ENCODE measurements at regions not wholly inside any gene's neighbourhood (a gene's known extent, or its start where the extent isn't known, plus 50 kb on each side); places are given as distances from the start of the nearest gene placed in this dataset.

DNA sequence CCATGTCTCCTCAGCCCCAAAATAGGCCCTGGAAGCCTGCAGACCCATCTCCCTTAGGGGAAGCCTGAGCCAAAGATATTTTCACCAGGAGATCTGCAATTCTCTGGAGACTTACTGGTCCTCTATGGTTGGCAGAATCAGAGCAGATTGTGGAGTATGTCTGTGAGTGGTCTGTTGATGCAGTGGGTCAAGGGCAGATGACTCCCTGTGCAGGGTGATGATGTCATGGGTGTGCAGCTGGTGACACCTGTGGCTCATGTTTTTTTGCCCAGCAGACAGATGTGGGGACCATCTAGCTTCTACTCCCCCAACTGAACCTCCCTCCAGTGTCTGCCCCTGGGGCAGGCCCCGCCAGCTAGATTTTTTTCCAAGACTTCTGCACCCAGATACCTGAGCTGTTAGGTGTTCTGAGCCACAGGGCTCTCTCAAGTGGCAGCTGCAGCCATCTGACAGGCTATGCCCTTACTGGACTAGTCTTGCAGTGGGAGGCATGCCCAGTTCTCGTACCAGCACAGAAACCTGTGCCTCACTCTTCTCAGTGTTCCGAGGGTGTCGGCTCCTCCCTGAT is 558.7 kb upstream of the LRRTM1 start:
- Histone ChIP-seq H3K4me2 (ENCODE audit: insufficient read depth, low read length) (no peak overlapping the region), H3K9me1 (ENCODE audit: control insufficient read depth, insufficient read depth, low read length) (no peaks in the 10 kb centered on the region), H2AFZ (ENCODE audit: low read depth, low read length) (no peak overlapping the region), H4K20me1 (replicated peaks; ENCODE audit: control insufficient read depth, insufficient read depth, low read length) (no peaks in the 10 kb centered on the region), H3K4me1 (replicated peaks in 1 of 2; ENCODE audit: control insufficient read depth in 2 of 2, insufficient read depth in 2 of 2, low read length in 2 of 2) (no peaks in the 10 kb centered on the region), H3K4me3 (no peak overlapping the region), H3K27ac (ENCODE audit: extremely low read depth, low read depth, low read length) (no peak overlapping the region), H3K27me3 (ENCODE audit: control insufficient read depth in 2 of 2, insufficient read depth in 2 of 2, low read length in 2 of 2) (no peaks in the 10 kb centered on the region), H3K9me3 (replicated peaks; ENCODE audit: control insufficient read depth, insufficient read depth, low read depth, low read length) (no peaks in the 10 kb centered on the region), H3K36me3 (ENCODE audit: control insufficient read depth, insufficient read depth, low read length) (no peaks in the 10 kb centered on the region), H3K9ac (ENCODE audit: insufficient read depth in 1 of 2, low read depth in 2 of 2, low read length in 2 of 2) (no peak overlapping the region), H3K79me2 (ENCODE audit: control insufficient read depth, insufficient read depth, low read length) (no peaks in the 10 kb centered on the region)
- FAIRE-seq (no peak), DNase-seq (ENCODE audit: extremely low read depth in 1 of 4, low spot score in 3 of 4) (no peak), ATAC-seq (no peak)
- ChIA-PET CTCF (ENCODE audit: low intra/inter-chr PET ratio) (no interaction called here), POLR2A (no interaction called here)
- TF ChIP-seq, protein P1, sequence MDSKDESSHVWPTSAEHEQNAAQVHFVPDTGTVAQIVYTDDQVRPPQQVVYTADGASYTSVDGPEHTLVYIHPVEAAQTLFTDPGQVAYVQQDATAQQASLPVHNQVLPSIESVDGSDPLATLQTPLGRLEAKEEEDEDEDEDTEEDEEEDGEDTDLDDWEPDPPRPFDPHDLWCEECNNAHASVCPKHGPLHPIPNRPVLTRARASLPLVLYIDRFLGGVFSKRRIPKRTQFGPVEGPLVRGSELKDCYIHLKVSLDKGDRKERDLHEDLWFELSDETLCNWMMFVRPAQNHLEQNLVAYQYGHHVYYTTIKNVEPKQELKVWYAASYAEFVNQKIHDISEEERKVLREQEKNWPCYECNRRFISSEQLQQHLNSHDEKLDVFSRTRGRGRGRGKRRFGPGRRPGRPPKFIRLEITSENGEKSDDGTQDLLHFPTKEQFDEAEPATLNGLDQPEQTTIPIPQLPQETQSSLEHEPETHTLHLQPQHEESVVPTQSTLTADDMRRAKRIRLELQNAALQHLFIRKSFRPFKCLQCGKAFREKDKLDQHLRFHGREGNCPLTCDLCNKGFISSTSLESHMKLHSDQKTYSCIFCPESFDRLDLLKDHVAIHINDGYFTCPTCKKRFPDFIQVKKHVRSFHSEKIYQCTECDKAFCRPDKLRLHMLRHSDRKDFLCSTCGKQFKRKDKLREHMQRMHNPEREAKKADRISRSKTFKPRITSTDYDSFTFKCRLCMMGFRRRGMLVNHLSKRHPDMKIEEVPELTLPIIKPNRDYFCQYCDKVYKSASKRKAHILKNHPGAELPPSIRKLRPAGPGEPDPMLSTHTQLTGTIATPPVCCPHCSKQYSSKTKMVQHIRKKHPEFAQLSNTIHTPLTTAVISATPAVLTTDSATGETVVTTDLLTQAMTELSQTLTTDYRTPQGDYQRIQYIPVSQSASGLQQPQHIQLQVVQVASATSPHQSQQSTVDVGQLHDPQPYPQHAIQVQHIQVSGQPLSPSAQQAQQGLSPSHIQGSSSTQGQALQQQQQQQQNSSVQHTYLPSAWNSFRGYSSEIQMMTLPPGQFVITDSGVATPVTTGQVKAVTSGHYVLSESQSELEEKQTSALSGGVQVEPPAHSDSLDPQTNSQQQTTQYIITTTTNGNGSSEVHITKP (IDR thresholded peaks at IDR 0.05; ENCODE audit: partially characterized antibody): no peak
- TF ChIP-seq ZNF507 (tag; conservative IDR thresholded peaks at IDR 0.05): no peak
- TF ChIP-seq, protein P2, sequence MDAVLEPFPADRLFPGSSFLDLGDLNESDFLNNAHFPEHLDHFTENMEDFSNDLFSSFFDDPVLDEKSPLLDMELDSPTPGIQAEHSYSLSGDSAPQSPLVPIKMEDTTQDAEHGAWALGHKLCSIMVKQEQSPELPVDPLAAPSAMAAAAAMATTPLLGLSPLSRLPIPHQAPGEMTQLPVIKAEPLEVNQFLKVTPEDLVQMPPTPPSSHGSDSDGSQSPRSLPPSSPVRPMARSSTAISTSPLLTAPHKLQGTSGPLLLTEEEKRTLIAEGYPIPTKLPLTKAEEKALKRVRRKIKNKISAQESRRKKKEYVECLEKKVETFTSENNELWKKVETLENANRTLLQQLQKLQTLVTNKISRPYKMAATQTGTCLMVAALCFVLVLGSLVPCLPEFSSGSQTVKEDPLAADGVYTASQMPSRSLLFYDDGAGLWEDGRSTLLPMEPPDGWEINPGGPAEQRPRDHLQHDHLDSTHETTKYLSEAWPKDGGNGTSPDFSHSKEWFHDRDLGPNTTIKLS (IDR thresholded peaks at IDR 0.05; ENCODE audit: borderline replicate concordance, low read depth): no peak
- TF ChIP-seq, protein P3, sequence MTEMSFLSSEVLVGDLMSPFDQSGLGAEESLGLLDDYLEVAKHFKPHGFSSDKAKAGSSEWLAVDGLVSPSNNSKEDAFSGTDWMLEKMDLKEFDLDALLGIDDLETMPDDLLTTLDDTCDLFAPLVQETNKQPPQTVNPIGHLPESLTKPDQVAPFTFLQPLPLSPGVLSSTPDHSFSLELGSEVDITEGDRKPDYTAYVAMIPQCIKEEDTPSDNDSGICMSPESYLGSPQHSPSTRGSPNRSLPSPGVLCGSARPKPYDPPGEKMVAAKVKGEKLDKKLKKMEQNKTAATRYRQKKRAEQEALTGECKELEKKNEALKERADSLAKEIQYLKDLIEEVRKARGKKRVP (CRISPR knock-in tag; IDR thresholded peaks at IDR 0.05): no peak
- no peak for TF ChIP-seq KLF1 (tag; IDR thresholded peaks at IDR 0.05)
- TF ChIP-seq, protein P4, sequence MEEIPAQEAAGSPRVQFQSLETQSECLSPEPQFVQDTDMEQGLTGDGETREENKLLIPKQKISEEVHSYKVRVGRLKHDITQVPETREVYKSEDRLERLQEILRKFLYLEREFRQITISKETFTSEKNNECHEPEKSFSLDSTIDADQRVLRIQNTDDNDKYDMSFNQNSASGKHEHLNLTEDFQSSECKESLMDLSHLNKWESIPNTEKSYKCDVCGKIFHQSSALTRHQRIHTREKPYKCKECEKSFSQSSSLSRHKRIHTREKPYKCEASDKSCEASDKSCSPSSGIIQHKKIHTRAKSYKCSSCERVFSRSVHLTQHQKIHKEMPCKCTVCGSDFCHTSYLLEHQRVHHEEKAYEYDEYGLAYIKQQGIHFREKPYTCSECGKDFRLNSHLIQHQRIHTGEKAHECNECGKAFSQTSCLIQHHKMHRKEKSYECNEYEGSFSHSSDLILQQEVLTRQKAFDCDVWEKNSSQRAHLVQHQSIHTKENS (CRISPR knock-in tag; IDR thresholded peaks at IDR 0.05): no peak
- intact Hi-C loops (cut with micrococcal nuclease) (no loop called here), in situ Hi-C loops (cut with MboI) (no loop called here)
- WGBS (ENCODE audit: insufficient coverage, low coverage, missing lambda C conversion rate): 0% methylated on average over 4 of the region's 4 CpGs
- no TSS peak for BruUV-seq (replicated peaks)
